A673 (cell line): ENCODE measurements at regions not wholly inside any gene's neighbourhood (a gene's known extent, or its start where the extent isn't known, plus 50 kb on each side); places are given as distances from the start of the nearest gene placed in this dataset.
"Not testable (repeated sequence)": the region's sequence is repeated elsewhere in the genome, so short reads cannot be mapped to it uniquely, and the experiment has no call there.

Source experiments
- BruUV-seq: library from RNA; stranded (reverse); fragments of 400-500 nt; replicated peaks from 2 replicates; lab custom pipeline; 2021; lab: Mats Ljungman, UMichigan
- CTCF ChIA-PET: fragments of 300-600 bp; sonication (Branson Sonifier 250); formaldehyde crosslinking; loops from one replicate; lab custom pipeline; 2022; ENCODE audit warnings: antibody characterized with exemption; lab: Charles Lee
- POLR2A ChIA-PET: fragments of 300-600 bp; sonication (Branson Sonifier 250); formaldehyde crosslinking; loops from one replicate; lab custom pipeline; 2022; ENCODE audit warnings: antibody characterized with exemption; ENCODE audit not compliant: low non-redundant PET; lab: Charles Lee
- DNase-seq: peaks from one replicate; pipeline ENCODE4 v3.0.0-alpha.2; 2015; ENCODE audit warnings: low spot score
- H3K27ac ChIP-seq: fragments of 200-600 bp; sonication (generic); 2 replicates; pipeline ENCODE4 v1.5.1; 2016; ENCODE audit warnings: mixed run types, low read depth, mild to moderate bottlenecking, mixed read lengths, antibody characterized with exemption, low read length; ENCODE audit not compliant: poor library complexity, severe bottlenecking
- H3K27me3 ChIP-seq: fragments of 200-600 bp; sonication (generic); replicated peaks from 2 replicates; pipeline ENCODE4 v1.6.1; 2017; ENCODE audit warnings: mixed run types, low read depth, mild to moderate bottlenecking, mixed read lengths, antibody characterized with exemption, low read length; ENCODE audit not compliant: insufficient read depth, poor library complexity
- H3K36me3 ChIP-seq: fragments of 200-600 bp; sonication (generic); 2 replicates; pipeline ENCODE4 v1.6.1; 2016; ENCODE audit warnings: mixed run types, mild to moderate bottlenecking, mixed read lengths, antibody characterized with exemption, low read length; ENCODE audit not compliant: insufficient read depth, poor library complexity, severe bottlenecking
- H3K4me1 ChIP-seq: fragments of 200-600 bp; sonication (generic); 2 replicates; pipeline ENCODE4 v1.6.1; 2017; ENCODE audit warnings: mixed run types, mild to moderate bottlenecking, mixed read lengths, antibody characterized with exemption, low read length; ENCODE audit not compliant: insufficient read depth, poor library complexity, severe bottlenecking
- H3K4me3 ChIP-seq: fragments of 200-600 bp; sonication (generic); 2 replicates; pipeline ENCODE4 v1.5.1; 2016; ENCODE audit warnings: low read depth, mixed run types, mild to moderate bottlenecking, mixed read lengths, low read length; ENCODE audit not compliant: poor library complexity, severe bottlenecking
- H3K9me3 ChIP-seq: fragments of 200-600 bp; sonication (generic); 2 replicates; pipeline ENCODE4 v1.6.1; 2016; ENCODE audit warnings: mixed run types, low read depth, mild to moderate bottlenecking, mixed read lengths, antibody characterized with exemption, low read length; ENCODE audit not compliant: poor library complexity, severe bottlenecking
- EZH2 ChIP-seq: fragments of 200-600 bp; sonication (generic); IDR thresholded peaks from 2 replicates; pipeline ENCODE4 v1.6.1; 2017; ENCODE audit warnings: borderline replicate concordance, low read depth, mild to moderate bottlenecking, mixed read lengths, antibody characterized with exemption, low read length; ENCODE audit not compliant: poor library complexity, severe bottlenecking
- intact Hi-C: fragments of 100-400 bp; cut with micrococcal nuclease; formaldehyde crosslinking; loops from one replicate; pipeline ENCODE4 v1.10.0; 2022; ENCODE audit not compliant: unreplicated experiment
- TF ChIP-seq, protein P1 (sequence below): fragments of 300-800, 200-600 bp; sonication (generic); conservative IDR thresholded peaks from 2 replicates; pipeline ENCODE4 v1.5.1; 2017; ENCODE audit warnings: low read depth, mild to moderate bottlenecking, antibody characterized with exemption, low read length, moderate library complexity, mixed read lengths

DNA sequence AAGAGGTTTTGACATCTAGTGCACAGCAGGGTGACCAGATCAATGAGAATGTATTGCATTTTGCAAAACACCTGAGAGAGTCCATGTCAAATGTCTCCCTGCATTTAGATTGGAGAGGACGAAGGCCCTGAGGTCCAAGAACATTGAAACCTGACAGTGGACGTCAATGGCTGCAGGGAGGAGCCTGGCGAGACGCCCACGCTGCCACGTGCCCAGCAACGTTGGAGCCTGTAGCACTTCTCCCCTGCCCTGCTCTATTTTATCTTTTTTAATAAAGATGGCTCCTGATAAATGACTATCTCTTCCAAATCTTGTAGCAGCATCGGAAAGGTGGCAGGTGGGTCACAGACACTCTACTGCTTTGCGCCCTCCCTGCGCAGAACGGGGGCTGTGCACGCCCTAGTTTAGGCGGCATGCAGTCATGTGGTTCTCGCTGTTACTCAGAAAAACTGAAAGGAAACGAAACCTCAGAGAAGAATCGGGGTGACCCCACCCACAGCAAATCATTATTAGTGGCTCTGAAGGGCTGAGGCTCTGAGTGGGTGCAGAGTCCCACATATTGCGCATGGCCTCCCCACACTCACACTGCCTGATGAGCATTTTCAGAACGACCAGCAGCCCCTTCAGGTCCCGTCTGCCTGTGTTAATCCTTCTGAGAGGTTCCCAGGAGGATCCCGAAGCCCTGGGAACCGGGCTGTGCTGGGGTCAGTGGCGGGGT is 62.5 kb upstream of the TAMM41 start:
- POLR2A ChIA-PET: no interaction called here
- H3K36me3 ChIP-seq: no peaks in the 10 kb centered on the region

GRCh38 chr3:11909726-11910125 is 63.0 kb upstream of the TAMM41 start:
- H3K4me1 ChIP-seq: no peaks in the 10 kb centered on the region
- H3K27me3 ChIP-seq: peaks cover 6% of the 10 kb centered on the region
- ChIA-PET CTCF (no interaction called here), POLR2A (no interaction called here)
- no TSS peak for BruUV-seq
- H3K9me3 ChIP-seq: no peaks in the 10 kb centered on the region
- H3K36me3 ChIP-seq: no peaks in the 10 kb centered on the region
- DNase-seq: no peak
- TF ChIP-seq, protein P1, sequence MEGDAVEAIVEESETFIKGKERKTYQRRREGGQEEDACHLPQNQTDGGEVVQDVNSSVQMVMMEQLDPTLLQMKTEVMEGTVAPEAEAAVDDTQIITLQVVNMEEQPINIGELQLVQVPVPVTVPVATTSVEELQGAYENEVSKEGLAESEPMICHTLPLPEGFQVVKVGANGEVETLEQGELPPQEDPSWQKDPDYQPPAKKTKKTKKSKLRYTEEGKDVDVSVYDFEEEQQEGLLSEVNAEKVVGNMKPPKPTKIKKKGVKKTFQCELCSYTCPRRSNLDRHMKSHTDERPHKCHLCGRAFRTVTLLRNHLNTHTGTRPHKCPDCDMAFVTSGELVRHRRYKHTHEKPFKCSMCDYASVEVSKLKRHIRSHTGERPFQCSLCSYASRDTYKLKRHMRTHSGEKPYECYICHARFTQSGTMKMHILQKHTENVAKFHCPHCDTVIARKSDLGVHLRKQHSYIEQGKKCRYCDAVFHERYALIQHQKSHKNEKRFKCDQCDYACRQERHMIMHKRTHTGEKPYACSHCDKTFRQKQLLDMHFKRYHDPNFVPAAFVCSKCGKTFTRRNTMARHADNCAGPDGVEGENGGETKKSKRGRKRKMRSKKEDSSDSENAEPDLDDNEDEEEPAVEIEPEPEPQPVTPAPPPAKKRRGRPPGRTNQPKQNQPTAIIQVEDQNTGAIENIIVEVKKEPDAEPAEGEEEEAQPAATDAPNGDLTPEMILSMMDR: no peak
- no peak for TF ChIP-seq EZH2
- no peak overlapping the region for H3K27ac ChIP-seq
- intact Hi-C loops: no loop called here
- no peak overlapping the region for H3K4me3 ChIP-seq

More for the DNA sequence above, 62.5 kb upstream of the TAMM41 start:
- intact Hi-C loops: no loop called here
- Histone ChIP-seq H3K4me1 (no peaks in the 10 kb centered on the region), H3K4me3 (no peak overlapping the region), H3K27me3 (peaks cover 6% of the 10 kb centered on the region), H3K9me3 (no peaks in the 10 kb centered on the region), H3K27ac (no peak overlapping the region)
- DNase-seq: no peak
- no TSS peak for BruUV-seq
- CTCF ChIA-PET: no interaction called here
- TF ChIP-seq EZH2: no peak
- TF ChIP-seq, protein P1: no peak

GRCh38 chr3:11910216-11910930 is 63.7 kb upstream of the TAMM41 start:
- H3K4me1 ChIP-seq, CTCF ChIA-PET, BruUV-seq, DNase-seq, intact Hi-C loops, H3K27me3 ChIP-seq, POLR2A ChIA-PET, H3K36me3 ChIP-seq, H3K9me3 ChIP-seq, H3K27ac ChIP-seq, H3K4me3 ChIP-seq: not testable (repeated sequence)
